Nephron (organoid): ENCODE measurements at regions not wholly inside any gene's neighbourhood (a gene's known extent, or its start where the extent isn't known, plus 50 kb on each side); places are given as distances from the start of the nearest gene placed in this dataset.
A peak's percentile ranks its signal among the peaks of the same experiment; 100 is the strongest.

Source experiments
- H3K27ac Mint-ChIP-seq, 3 experiments: 2 replicates each; pipeline ENCODE4 v1.8.0; 2020; ENCODE audit warnings: mixed read lengths in 3 of 3, mild to moderate bottlenecking in 2 of 3, moderate library complexity in 1 of 3
- H3K27me3 Mint-ChIP-seq: 2 replicates; pipeline ENCODE4 v1.8.0; 2021; ENCODE audit warnings: low read depth, mild to moderate bottlenecking, moderate library complexity, mixed read lengths
- H3K36me3 Mint-ChIP-seq: 2 replicates; pipeline ENCODE4 v1.8.0; 2020; ENCODE audit warnings: low read depth, mixed read lengths
- H3K4me1 Mint-ChIP-seq: 2 replicates; pipeline ENCODE4 v1.8.0; 2020; ENCODE audit warnings: mixed read lengths
- H3K4me3 Mint-ChIP-seq, 3 experiments: 2 replicates each; pipeline ENCODE4 v1.8.0; 2020; ENCODE audit warnings: mild to moderate bottlenecking in 3 of 3, mixed read lengths in 3 of 3, moderate library complexity in 2 of 3
- H3K9me3 Mint-ChIP-seq: 2 replicates; pipeline ENCODE4 v1.8.0; 2020; ENCODE audit warnings: mixed read lengths
- TF ChIP-seq, protein P1 (sequence below), 3 experiments: fragments of 200-600 bp; sonication (generic); IDR thresholded peaks; one replicate each; pipeline ENCODE4 v1.5.0; 2021; ENCODE audit warnings: antibody characterized with exemption in 3 of 3; ENCODE audit not compliant: unreplicated experiment in 3 of 3

- peak overlapping the region; percentile 51 to 92 (median 90) for H3K27ac Mint-ChIP-seq
- H3K4me3 Mint-ChIP-seq: peak overlapping the region in 2 of 3 experiments; percentile 24 to 47
- H3K9me3 Mint-ChIP-seq: no peaks in the 10 kb centered on the region
- H3K36me3 Mint-ChIP-seq: no peaks in the 10 kb centered on the region
- H3K27me3 Mint-ChIP-seq: peaks cover 7% of the 10 kb centered on the region
- H3K4me1 Mint-ChIP-seq: peaks cover 67% of the 10 kb centered on the region
- TF ChIP-seq, protein P1, sequence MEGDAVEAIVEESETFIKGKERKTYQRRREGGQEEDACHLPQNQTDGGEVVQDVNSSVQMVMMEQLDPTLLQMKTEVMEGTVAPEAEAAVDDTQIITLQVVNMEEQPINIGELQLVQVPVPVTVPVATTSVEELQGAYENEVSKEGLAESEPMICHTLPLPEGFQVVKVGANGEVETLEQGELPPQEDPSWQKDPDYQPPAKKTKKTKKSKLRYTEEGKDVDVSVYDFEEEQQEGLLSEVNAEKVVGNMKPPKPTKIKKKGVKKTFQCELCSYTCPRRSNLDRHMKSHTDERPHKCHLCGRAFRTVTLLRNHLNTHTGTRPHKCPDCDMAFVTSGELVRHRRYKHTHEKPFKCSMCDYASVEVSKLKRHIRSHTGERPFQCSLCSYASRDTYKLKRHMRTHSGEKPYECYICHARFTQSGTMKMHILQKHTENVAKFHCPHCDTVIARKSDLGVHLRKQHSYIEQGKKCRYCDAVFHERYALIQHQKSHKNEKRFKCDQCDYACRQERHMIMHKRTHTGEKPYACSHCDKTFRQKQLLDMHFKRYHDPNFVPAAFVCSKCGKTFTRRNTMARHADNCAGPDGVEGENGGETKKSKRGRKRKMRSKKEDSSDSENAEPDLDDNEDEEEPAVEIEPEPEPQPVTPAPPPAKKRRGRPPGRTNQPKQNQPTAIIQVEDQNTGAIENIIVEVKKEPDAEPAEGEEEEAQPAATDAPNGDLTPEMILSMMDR (IDR thresholded peaks at IDR 0.05; ENCODE audit: unreplicated experiment in 3 of 3): no peak
These were observed 168.3 kb downstream of the SEC14L1 start for GRCh38 chr17:77308861-77309726.

GRCh38 chr17:77310336-77310735 is 169.6 kb downstream of the SEC14L1 start:
- no peaks in the 10 kb centered on the region for H3K36me3 Mint-ChIP-seq
- H3K27me3 Mint-ChIP-seq: peaks cover 7% of the 10 kb centered on the region
- H3K4me3 Mint-ChIP-seq: no peak overlapping the region
- H3K4me1 Mint-ChIP-seq: peaks cover 56% of the 10 kb centered on the region
- H3K27ac Mint-ChIP-seq: peak overlapping the region in 2 of 3 experiments; percentile 56 to 92
- no peaks in the 10 kb centered on the region for H3K9me3 Mint-ChIP-seq
- TF ChIP-seq, protein P1 (IDR thresholded peaks at IDR 0.05; ENCODE audit: unreplicated experiment in 3 of 3): no peak

DNA sequence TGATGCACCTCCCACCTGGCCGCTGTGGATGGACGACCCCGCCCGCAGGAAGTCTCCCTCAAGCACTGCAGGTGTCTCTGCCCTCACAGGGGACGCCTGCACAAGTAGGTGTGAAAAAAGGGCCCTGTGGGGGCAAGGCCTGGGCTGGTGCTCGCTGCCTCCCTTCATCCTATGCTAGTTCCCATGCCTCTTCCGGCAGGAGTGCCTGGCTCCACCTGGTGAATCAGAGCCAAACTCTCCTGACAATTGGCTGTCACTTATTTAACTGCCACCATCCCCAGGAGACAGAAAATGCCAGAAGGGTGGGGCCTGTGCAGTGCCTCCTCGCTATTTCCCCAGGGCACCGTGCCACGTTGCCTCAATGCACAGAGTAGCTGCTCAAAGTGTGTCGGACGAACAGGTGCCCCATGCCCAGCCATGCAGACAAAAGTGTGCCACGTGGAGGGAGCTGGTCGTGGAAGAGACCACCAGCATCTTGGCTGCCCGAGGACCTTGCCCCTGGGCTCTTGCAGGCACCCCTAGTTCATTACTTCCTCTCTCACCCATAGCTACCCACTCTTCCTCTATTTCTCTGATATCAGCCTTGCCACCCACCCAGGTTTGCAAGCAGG is 170.7 kb downstream of the SEC14L1 start:
- Mint-ChIP-seq H3K9me3 (no peaks in the 10 kb centered on the region), H3K36me3 (no peaks in the 10 kb centered on the region)

GRCh38 chr17:77312061-77312701 is 171.4 kb downstream of the SEC14L1 start:
- peaks cover 66% of the 10 kb centered on the region for H3K4me1 Mint-ChIP-seq
- H3K9me3 Mint-ChIP-seq: no peaks in the 10 kb centered on the region
- H3K27ac Mint-ChIP-seq: peak overlapping the region; percentile 97 to 99 (median 99)
- H3K4me3 Mint-ChIP-seq: peak overlapping the region in 1 of 3 experiments; percentile 30
- peaks cover 7% of the 10 kb centered on the region for H3K27me3 Mint-ChIP-seq
- no peaks in the 10 kb centered on the region for H3K36me3 Mint-ChIP-seq
- TF ChIP-seq, protein P1 (IDR thresholded peaks at IDR 0.05; ENCODE audit: unreplicated experiment in 3 of 3): no peak

More for the DNA sequence above, 170.7 kb downstream of the SEC14L1 start:
- TF ChIP-seq, protein P1 (IDR thresholded peaks at IDR 0.05; ENCODE audit: unreplicated experiment in 3 of 3): no peak
- peaks cover 65% of the 10 kb centered on the region for H3K4me1 Mint-ChIP-seq
- peak overlapping the region in 2 of 3 experiments; percentile 99 for H3K27ac Mint-ChIP-seq
- peaks cover 7% of the 10 kb centered on the region for H3K27me3 Mint-ChIP-seq
- no peak overlapping the region for H3K4me3 Mint-ChIP-seq

- Mint-ChIP-seq H3K27ac (peak overlapping the region; percentile 97 to 99 (median 99)), H3K27me3 (peaks cover 7% of the 10 kb centered on the region), H3K4me1 (peaks cover 62% of the 10 kb centered on the region), H3K4me3 (peak overlapping the region; percentile 47 to 75 (median 74)), H3K36me3 (no peaks in the 10 kb centered on the region), H3K9me3 (no peaks in the 10 kb centered on the region)
- TF ChIP-seq, protein P1 (IDR thresholded peaks at IDR 0.05; ENCODE audit: unreplicated experiment in 3 of 3): no peak
These were observed 172.2 kb downstream of the SEC14L1 start for GRCh38 chr17:77312786-77313599.
